ENCODE measurements at regions not wholly inside any gene's neighbourhood (a gene's known extent, or its start where the extent isn't known, plus 50 kb on each side); places are given as distances from the start of the nearest gene placed in this dataset.

DNA sequence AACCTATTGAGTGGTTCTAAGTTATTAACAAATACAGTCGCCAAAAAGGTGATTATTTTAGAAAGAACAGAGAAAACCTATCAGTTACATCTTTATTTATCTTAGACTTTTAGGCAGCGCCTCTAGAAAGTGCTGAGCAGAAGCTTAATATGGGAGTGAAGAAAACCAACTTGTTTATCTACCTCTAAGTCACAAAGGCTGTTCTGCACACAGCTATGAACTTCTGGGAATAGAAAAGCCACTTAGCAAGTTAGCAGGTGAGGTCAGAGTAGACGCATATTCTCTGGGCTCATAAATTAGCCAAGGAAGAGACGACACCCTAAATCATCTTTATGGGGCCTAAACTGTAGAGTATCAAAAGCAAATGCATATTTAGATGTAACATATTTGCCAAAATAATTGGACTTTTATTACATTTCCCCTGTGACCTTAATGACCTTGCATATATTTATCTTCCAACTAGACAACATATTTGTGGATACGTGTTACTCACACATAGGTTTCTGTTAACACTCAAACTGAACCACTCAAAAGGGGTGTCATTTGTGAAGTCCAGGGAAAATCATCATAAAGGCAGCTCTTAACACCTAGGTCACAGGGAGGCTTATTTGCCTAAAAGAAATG, 267.1 kb downstream of the ADGB start:
- no peak for ATAC-seq

DNA sequence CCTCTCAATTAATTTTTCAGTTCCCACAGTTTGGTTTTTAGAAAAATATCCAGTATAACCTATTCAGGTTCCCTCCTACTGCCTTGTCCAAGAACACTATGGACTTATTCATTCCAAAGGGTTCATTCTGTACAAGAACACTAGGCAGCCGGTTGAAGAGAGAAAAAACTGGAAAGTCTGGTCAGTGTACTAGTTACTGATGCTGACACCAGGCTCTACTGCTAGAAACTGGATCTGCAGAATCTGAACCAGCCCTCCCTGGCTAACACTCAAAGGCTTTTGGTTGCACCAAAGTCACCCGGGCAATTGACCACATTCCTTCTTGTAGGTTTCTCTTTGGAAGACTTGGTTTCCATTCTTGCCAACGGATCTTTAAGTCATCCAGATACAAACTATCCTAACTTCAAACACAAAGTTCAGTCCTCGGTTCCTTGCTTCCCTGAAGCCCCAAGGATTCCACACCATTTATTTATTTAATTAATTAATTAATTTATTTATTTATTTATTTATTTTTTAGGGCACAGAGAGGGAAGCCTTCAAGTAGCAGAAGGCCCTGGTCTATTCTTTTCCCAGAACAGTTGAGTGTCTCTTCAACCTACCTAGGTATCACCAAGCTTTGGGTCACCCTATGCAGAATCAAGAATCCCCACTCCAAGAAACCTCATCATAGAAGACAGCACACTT, 268.1 kb downstream of the ADGB start:
- no peak for ATAC-seq

DNA sequence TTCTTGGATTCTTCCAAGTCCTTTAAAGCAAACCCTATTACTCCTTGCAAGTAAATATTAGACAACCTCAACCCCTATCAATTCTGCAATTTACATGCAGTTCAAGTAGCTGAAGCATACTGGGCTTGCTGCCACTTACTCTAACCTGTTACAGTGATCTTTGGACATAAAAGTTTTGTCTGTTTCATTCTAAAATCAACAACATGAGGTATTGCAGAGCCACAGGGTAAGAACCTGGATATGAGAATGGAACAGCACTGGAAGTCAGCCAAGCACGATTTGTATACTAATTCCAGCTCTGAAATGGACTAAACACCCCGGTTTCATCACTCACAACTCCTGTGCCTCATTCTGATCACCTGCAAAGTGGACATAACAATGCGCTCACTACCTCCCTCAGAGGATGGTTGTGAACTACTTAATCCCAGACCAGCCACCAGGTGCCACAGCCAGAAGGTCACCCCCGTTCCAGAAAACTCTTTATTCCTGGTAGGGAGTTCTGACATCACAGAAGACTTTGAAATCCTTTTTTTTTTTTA, 270.0 kb downstream of the ADGB start:
- ATAC-seq, result no peak

- ATAC-seq, result peak in 1 of 2 donors; percentile 36
Measured at GRCh38 chr6:146870760-146871159, 272.0 kb downstream of the ADGB start.

DNA sequence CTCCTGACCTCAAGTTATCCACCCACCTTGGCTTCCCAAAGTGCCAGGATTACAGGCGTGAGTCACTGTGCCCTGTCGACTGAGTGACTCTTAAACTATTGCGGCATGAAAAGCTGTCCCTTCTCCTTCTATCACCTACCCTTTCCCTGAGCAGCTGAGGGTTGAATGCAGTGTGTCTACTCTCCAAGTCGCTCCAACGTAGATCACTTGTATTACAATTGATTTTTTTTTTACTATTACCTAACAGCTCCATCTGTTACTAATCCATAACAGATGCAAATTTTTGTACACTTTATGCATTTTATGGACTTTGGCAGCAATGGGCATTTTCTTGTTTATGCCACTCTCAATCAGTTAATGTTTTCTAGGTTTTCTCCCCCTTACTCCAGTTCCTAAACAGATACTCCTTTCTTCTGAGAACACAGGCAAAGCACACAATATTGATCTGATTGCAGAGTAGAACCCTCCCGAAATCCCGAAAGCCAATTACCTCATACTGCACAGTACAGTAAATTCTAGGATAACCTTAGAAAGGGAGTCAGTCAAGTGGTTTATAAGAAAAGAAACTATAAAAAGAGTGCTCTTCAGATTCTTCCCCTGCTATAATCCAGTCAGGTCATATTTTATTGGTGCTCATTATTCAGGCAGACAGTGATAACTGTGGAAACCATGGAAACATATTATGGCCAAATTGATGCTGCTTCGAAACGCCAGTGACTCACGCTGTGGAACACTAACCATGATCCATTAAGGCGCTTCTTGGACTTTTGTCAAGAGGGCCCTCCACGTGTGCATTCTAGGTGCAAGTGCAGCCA, 273.0 kb downstream of the ADGB start:
- ATAC-seq, result no peak

DNA sequence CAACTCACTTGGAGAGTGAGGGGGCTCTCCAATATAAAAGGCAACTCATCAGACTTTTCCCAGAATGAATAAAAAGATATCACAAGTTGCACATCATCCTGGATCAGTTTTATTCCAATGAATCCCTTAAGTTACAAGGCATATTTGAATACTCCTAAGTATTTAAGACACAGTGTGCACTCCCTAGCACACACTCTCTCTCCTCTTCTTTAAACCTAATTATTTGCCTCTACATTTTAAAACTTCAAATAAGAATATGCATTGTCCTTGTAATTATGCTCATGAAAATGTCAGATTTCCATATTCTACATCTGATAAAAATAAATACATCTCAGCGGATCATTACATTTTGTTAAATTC, 273.6 kb downstream of the ADGB start:
- no peak for ATAC-seq

GRCh38 chr6:146874278-146875018, 275.7 kb downstream of the ADGB start:
- no peak for ATAC-seq

- no peak for ATAC-seq
Measured at GRCh38 chr6:146875927-146876270, 277.1 kb downstream of the ADGB start.

DNA sequence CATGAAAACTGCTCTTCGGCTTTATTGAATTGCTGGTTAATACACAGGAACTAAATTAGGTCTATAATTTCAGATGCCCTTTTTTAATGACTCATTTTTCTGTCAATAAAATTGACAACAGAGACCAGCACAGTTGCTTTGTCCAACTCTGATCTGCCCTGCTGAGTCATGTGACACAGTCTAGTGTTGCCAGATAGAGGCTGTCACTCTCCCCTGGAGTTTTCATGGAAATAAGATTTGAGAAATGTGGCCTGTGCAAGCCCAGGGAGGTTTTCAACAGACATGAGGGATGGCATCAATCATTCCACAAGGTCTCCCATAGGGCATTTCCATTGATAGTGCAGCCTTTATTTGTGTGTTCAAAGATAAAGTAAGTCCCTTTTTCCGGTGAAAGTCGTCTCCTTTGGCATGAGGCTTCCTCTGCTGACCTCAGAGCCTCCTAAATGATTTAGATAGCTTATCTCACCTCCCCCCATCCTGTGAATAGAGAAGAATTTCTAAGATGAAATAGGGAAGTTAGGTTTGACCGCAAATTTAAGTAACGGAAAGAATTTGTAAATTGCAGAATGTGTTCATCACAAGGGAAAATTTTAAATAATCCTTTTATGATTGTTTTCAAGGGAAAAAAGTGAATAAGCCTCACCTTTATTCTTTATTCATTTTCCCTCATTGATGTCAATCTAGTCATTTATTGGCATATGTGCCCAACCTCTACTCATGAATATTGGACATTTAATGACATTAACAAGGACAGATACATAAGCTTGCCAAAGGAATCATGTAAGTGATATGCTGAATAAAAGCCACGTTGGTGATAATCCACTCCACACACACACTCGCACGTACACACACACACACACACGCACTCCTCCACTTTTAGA, 277.7 kb downstream of the ADGB start:
- no peak for ATAC-seq

GRCh38 chr6:146878168-146878951, 279.6 kb downstream of the ADGB start:
- ATAC-seq, result no peak

DNA sequence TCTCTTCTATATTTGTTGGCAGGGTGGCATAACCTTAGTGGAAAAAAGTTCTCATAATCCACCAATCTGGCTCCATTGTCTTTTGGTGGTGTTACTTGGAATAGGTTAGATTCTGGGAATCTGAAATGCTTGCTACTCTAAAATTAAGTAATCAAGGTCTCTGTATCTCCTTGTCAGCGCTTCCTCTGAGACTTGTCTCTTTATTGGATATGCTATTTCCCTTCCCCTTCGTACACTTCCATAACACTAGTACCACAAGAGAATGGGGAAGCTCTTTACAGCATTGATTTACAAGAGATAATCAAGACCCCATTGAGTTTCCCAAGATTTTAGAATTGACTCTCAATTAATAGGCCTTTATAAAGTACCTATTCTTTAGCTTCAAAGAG, 280.2 kb downstream of the ADGB start:
- ATAC-seq, result no peak

GRCh38 chr6:146879406-146880117, 280.8 kb downstream of the ADGB start:
- ATAC-seq, result no peak

DNA sequence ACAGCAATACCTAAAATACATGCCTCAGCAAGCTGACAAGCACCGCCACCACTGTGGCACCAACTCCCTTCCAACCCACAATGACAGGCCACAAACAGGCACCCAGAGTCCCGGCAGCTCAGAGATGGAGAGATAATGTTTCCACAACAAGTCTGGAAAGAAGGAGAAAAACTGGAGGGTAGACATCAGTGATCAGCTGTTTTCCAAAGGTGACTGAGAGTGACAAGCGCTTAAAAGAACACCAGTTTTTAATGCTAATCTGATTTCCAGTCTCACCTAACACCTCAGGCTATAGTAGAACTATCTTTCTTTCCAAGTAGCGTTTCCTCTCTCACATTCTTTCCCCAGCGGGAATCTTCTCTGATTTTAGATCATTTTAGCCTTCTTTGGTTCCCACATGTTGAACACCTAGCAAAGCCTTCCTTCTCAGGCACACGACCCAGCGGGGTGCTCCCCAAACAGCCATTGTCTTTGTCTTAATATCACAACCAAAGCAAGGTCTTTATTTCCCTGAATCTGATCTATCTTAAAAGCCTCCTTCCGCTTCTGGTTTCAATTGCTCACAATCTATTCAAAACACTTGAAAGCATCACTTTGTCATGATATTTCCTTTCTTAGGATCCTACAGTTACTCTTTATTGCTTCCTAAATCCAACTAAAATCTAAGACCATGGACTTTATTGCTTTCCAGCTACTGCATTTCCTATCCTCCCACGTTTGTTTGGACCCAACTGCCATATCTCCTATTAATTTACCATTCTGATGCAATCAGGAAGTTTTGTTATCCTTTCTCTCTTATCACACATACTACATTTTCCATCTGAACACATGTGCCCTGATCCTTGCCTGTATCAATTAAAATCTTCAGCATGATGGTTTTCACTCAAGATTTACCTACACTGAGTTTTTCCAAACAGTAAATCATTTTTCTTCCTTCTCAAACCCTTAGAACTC, 282.7 kb downstream of the ADGB start:
- no peak for ATAC-seq

- ATAC-seq, result no peak
Measured at GRCh38 chr6:146883640-146884531, 285.1 kb downstream of the ADGB start.

DNA sequence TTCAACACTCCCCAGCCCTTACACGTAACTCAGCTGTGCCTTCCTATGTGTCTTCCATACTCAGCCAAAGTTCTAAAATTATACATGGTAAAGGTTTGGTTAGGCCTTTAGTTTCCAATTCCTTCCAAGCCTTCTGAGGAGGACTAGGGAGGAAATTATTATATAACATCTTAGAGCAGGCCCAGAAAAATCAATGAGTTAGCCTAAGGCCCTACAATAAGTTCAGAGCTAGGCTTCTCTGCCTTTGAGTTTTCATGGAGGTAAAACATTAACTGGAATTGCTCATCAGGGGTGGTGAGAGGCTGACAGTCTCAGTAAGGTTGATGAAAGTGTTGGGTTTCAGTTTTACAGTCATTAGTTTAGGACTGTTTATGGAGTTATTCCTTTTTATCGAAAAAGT, 286.0 kb downstream of the ADGB start:
- no peak for ATAC-seq

- no peak for ATAC-seq
Measured at GRCh38 chr6:146885708-146886457, 287.1 kb downstream of the ADGB start.

Measured in activated CD4-positive, CD25-positive, alpha-beta regulatory T cell treated with anti-CD3 and anti-CD28 coated beads, Interleukin-2, amount 50 U/mL, for 24 hours (primary cell).